ENCODE measurements at regions not wholly inside any gene's neighbourhood (a gene's known extent, or its start where the extent isn't known, plus 50 kb on each side); places are given as distances from the start of the nearest gene placed in this dataset.

DNA sequence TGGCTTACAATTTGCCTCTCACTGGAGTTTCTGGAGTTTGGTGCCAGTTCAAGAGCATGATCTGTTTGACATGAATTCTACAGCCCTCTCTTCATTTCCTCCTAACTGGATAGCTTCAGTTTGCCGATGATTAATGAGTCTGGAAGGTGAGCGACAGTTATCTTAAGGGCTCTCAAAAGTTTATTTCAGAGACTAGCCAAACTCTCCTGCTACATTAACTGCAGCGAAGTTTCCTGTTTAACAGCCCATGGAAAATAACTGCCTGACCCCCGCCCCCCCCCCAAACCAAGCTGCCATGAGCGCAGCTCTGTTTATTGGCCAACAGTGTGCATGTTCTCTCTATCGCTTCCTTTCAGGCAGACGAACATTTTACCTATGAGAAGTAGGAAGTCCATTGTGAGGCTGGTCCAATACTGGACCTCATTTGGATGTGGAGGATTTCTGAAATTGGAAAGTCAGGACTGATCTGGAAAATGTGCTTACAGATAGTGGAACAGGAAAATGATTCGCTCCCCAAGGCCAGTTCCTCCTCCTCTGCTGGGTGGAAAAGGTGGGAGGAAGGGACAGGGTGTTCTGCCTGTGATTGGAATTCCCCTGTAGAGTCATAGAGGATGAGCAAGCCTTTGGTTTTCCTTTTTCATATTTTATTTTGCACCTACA lies 522.2 kb upstream of the JAG1 start:
- 20 to 100% (median 90%) methylated on average over 1 to 6 of the region's 8 CpGs; no CpG with 5 or more reads in 1 of the 10 experiments for WGBS, 10 experiments
- Histone ChIP-seq H3K4me1 (replicated peaks in 1 of 2) (peaks cover 0 to 5% of the 10 kb centered on the region in 2 donors), H3K4me3 (no peak overlapping the region), H3K27ac (no peak overlapping the region)
- ATAC-seq (replicated peaks in 6 of 8), result no peak
- in situ Hi-C loops (cut with MboI; ENCODE audit: low pct_unique_long_range_greater_than_20kb in 2 of 9, low sequenced_read_pairs in 9 of 9, unreplicated experiment in 9 of 9), result no loop called here

DNA sequence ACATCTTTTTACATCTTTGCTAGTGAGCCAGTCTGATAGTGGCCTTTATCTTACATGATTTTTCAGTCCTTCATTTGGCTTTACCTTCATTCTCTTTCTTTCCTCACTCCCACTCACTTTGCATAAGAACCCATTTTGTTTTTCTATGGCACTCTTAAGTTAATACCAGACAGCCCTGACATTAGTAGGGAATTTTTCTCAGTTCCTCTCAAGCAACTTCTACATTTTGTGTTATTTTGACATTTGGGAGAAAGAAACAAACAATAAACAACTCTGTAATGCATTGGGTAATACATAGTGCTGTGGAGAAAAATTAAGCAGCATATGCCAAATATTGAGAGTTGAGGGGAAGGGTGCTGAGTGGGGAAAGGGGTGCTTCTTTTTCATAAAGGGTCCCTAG lies 524.1 kb upstream of the JAG1 start:
- Histone ChIP-seq H3K27ac (no peak overlapping the region), H3K4me1 (replicated peaks in 1 of 2) (peaks cover 0 to 5% of the 10 kb centered on the region in 2 donors), H3K4me3 (no peak overlapping the region)
- no peak for ATAC-seq (replicated peaks in 6 of 8)
- in situ Hi-C loops (cut with MboI; ENCODE audit: low pct_unique_long_range_greater_than_20kb in 2 of 9, low sequenced_read_pairs in 9 of 9, unreplicated experiment in 9 of 9), result no loop called here

DNA sequence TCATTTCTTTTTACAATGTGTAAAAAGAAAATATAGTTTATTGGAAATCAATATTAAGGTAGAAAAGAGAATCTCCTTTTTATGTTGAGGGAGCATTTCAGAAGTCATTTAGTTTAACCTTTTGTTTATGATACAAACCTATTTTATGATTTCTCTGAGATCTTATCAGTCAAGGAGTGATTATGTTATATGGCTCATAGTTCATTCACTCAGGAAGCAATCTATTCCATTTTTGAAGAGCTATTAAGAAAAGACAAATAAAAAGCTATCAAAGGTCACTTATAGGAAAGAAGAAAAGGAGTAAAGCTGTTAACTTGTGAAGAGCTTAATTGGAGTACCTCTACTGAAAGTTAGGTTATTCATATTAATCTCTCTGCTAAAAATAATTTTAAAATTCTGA lies 526.6 kb upstream of the JAG1 start:
- in situ Hi-C loops (cut with MboI; ENCODE audit: low pct_unique_long_range_greater_than_20kb in 2 of 9, low sequenced_read_pairs in 9 of 9, unreplicated experiment in 9 of 9), result no loop called here
- Histone ChIP-seq H3K4me3 (no peak overlapping the region), H3K4me1 (replicated peaks in 1 of 2) (no peaks in the 10 kb centered on the region), H3K27ac (no peak overlapping the region)
- no peak for ATAC-seq (replicated peaks in 6 of 8)

DNA sequence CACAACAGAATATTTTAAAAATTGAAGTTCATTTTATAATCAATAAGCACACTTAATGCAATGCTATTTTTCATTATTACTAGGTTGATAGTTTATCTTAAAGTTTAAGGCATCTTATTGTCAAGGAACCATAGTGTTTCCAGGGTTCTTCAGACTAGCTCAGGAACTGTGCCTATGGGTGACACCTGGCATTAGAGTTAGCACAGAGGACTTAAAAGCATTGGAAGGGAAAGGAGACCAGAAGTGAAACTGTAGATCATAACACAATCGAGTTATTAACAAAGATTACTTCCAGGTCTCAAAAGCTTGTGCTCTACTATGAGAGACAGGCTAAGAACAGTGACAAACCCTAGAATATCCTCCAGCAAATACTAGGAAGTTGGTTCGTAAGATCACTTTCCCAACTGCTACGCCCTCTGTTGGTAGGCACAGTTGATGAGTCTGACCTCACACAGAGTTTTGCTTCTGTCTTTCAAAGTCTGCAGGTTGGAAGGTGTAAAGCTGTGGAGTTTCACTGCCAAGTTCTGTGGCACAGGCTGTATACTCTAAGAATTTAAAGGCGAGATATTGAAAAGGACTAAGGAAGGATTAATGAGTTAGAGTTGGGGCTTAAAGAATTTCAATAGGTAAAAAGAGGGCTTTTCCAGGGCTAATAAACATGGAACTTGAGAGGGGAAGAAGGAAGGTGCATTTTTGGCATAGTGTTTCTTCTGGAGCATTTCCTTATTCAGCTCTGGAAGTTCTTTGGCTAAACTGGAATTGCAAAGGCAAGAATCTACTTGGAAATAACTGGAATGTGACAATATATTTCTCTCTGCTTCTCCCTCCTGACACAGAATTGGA lies 531.3 kb upstream of the JAG1 start:
- Histone ChIP-seq H3K4me3 (no peak overlapping the region), H3K27ac (no peak overlapping the region), H3K4me1 (replicated peaks in 1 of 2) (peaks cover 0 to 2% of the 10 kb centered on the region in 2 donors)
- ATAC-seq (replicated peaks in 6 of 8), result peak; percentile 51 to 90 (median 67)
- in situ Hi-C loops (cut with MboI; ENCODE audit: low pct_unique_long_range_greater_than_20kb in 2 of 9, low sequenced_read_pairs in 9 of 9, unreplicated experiment in 9 of 9), result no loop called here
- WGBS, 10 experiments, result 0 to 70% (median 52%) methylated on average over 1 to 4 of the region's 4 CpGs; no CpG with 5 or more reads in 1 of the 10 experiments

DNA sequence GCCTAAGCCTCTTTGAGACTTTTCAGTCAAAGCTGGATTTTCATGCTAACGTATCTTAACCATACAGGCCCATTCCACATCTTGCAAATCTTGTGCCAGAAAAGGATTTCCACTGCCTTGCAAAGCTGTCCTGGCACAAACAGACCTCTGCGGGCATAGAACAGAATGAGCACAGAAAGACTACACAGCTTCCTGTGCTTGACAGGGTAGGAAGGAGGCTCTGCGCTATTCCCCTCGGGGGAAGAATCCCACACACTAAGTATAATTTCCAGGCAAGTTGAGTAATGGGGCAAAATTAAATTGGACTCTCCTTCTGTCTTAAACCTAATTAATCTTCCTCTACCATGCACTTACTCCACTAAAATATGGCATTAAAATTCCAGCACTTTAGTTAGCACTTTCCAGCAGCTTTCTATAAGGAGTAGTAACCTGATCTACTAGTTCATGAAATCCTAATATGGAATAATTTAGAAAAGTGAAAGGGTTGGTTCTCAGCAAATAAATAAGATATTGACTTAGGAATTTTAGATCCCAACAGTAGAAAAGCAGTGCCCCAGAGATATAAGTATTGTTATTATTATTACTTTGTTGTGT lies 532.1 kb upstream of the JAG1 start:
- ATAC-seq (replicated peaks in 6 of 8), result peak in 1 of 8 experiments; percentile 44
- no peak overlapping the region for H3K4me3 ChIP-seq
- H3K4me1 ChIP-seq (replicated peaks in 1 of 2), result peaks cover 0 to 2% of the 10 kb centered on the region in 2 donors
- WGBS, 10 experiments, result 60 to 100% (median 87%) methylated on average over 1 to 4 of the region's 4 CpGs; no CpG with 5 or more reads in 2 of the 10 experiments
- in situ Hi-C loops (cut with MboI; ENCODE audit: low pct_unique_long_range_greater_than_20kb in 2 of 9, low sequenced_read_pairs in 9 of 9, unreplicated experiment in 9 of 9), result no loop called here
- no peak overlapping the region for H3K27ac ChIP-seq

DNA sequence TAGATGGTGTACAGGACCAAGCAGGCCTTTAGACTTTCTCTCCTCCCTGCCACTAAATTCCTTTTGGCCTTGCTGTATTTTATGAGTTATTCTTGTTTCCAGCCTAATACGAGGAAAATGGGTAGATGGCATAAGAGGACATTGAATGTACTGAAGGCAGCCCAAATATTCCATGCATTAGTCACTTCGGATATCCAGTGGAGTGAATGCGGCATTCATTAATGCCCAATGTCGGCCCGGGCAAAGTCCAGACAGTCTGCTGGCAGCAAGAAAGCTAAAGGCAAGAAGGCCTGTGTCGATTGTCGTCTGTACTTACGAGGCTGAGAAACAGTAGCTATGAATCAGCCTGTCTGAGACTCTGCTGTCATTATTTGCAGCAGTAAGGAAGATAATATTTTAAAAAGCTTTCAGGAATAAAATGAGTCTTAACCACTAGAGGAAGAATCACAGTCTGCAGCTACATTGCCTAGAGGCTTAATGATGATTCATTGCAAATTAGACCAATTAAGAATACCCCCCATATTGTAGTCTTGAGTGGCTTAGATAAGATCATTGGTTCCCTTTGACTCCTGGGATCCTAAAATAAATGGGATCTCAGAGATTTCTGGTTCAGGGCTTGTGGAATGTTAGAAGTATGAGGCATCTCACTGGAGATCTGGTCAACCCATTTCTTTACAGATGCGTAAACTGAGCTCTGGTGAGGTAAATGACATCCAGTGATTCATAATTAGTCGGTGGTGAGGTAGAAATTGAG lies 534.1 kb upstream of the JAG1 start:
- 20 to 94% (median 78%) methylated on average over 2 to 8 of the region's 10 CpGs for WGBS, 10 experiments
- peak in 4 of 8 experiments; percentile 9 to 65 (median 50) for ATAC-seq (replicated peaks in 6 of 8)
- in situ Hi-C loops (cut with MboI; ENCODE audit: low pct_unique_long_range_greater_than_20kb in 2 of 9, low sequenced_read_pairs in 9 of 9, unreplicated experiment in 9 of 9), result no loop called here
- no peak overlapping the region for H3K27ac ChIP-seq
- peaks cover 0 to 2% of the 10 kb centered on the region in 2 donors for H3K4me1 ChIP-seq (replicated peaks in 1 of 2)
- no peak overlapping the region for H3K4me3 ChIP-seq

DNA sequence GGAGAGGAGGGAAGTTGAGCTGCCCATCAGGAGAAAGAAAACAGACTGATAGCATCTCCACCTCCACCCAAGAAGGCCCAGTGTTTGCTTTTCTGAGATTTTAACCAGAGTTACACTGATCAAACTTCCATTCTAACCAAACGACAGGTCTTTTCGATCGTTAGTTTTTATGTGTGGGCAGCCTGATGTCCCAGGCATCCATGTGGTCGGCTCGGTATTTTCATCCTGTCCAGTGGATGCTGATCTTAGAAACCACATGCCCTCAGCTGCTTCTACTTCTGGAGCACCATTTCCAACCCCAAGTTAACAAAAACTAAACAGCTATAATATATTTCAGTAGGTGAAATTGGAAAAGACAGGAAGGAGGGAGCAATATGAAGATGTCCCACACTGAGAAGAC lies 536.8 kb upstream of the JAG1 start:
- Histone ChIP-seq H3K27ac (no peak overlapping the region), H3K4me3 (no peak overlapping the region), H3K4me1 (replicated peaks in 1 of 2) (peaks cover 0 to 2% of the 10 kb centered on the region in 2 donors)
- WGBS, 10 experiments, result 58 to 97% (median 92%) methylated on average over 2 to 5 of the region's 5 CpGs; no CpG with 5 or more reads in 2 of the 10 experiments
- no peak for ATAC-seq (replicated peaks in 6 of 8)
- in situ Hi-C loops (cut with MboI; ENCODE audit: low pct_unique_long_range_greater_than_20kb in 2 of 9, low sequenced_read_pairs in 9 of 9, unreplicated experiment in 9 of 9), result no loop called here

DNA sequence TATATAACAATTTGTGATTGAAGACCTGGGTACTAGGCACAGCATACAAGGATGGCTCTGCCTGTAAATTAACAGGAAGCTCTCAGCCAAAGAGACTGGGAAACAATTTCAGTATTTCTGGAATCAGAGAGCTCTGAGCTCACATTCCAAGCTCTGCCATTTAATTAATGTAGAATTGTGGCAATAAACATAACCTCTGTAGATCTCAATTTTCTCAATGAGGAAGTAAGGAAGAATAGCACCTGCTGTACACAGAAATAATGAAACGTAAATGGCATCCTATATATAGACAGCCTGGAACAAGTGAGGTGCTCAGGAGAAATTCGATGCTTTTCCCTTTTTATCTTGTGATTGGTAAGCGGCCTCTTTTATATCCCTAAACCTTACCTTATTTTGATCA lies 538.5 kb upstream of the JAG1 start:
- 69 to 100% (median 85%) methylated on average over 2 to 3 of the region's 3 CpGs; no CpG with 5 or more reads in 2 of the 10 experiments for WGBS, 10 experiments
- ATAC-seq (replicated peaks in 6 of 8), result no peak
- Histone ChIP-seq H3K4me3 (no peak overlapping the region), H3K27ac (no peak overlapping the region), H3K4me1 (replicated peaks in 1 of 2) (peaks cover 3 to 4% of the 10 kb centered on the region in 2 donors)
- in situ Hi-C loops (cut with MboI; ENCODE audit: low pct_unique_long_range_greater_than_20kb in 2 of 9, low sequenced_read_pairs in 9 of 9, unreplicated experiment in 9 of 9), result no loop called here

DNA sequence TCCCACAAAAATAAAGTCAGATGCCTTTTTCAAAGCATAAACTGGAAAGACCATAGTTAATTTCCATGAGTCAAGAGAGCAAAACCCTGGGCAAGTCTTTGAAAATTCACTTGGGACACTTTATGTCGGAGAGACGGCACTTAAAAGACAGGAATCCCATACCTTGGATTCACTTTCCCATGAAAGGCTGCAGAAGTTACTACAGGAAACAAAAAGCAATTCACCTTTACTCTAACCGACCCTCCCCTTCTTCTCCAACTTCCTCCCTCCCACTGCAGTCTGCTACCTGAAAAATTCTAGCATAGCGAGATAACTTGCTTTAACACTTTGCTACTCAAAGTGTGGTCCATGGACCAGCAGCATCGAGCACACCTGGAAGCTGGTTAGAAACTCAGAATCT lies 539.1 kb upstream of the JAG1 start:
- ATAC-seq (replicated peaks in 6 of 8), result no peak
- H3K27ac ChIP-seq, result no peak overlapping the region
- WGBS, 10 experiments, result 71 to 100% (median 96%) methylated on average over 1 to 5 of the region's 5 CpGs
- no peak overlapping the region for H3K4me3 ChIP-seq
- in situ Hi-C loops (cut with MboI; ENCODE audit: low pct_unique_long_range_greater_than_20kb in 2 of 9, low sequenced_read_pairs in 9 of 9, unreplicated experiment in 9 of 9), result no loop called here
- peaks cover 3 to 5% of the 10 kb centered on the region in 2 donors for H3K4me1 ChIP-seq (replicated peaks in 1 of 2)

DNA sequence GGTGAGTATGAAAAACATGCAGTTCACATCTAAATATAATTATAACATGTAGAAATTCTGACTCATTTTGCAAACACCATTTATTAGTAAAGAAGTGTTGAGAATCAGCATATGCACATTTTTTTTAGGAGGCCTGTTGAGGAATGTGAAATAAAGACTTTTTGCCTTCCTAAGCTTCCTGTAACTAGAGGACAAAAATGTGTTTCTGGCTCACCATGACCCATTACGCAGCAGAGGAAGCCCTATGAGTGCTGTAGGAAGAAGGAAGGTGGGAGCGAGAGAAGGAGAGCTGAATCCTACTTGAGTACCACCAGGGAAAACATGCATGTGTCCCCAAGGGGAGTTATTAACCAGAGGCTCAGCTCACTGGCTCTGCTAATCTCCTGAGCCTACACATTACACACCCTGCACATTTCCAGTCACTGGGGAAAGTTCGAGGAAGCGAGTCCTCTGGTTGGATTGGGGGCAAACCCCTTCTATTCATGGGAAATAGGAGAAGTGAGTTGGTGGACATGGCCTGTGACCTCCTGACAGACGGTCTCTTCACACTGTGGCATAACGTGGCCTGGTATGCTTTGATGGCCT lies 540.5 kb upstream of the JAG1 start:
- in situ Hi-C loops (cut with MboI; ENCODE audit: low pct_unique_long_range_greater_than_20kb in 2 of 9, low sequenced_read_pairs in 9 of 9, unreplicated experiment in 9 of 9), result no loop called here
- Histone ChIP-seq H3K4me1 (replicated peaks in 1 of 2) (peaks cover 3 to 5% of the 10 kb centered on the region in 2 donors), H3K27ac (no peak overlapping the region), H3K4me3 (no peak overlapping the region)
- 23 to 100% (median 88%) methylated on average over 1 to 6 of the region's 6 CpGs for WGBS, 10 experiments
- peak in 3 of 8 experiments; percentile 78 to 87 (median 84) for ATAC-seq (replicated peaks in 6 of 8)

DNA sequence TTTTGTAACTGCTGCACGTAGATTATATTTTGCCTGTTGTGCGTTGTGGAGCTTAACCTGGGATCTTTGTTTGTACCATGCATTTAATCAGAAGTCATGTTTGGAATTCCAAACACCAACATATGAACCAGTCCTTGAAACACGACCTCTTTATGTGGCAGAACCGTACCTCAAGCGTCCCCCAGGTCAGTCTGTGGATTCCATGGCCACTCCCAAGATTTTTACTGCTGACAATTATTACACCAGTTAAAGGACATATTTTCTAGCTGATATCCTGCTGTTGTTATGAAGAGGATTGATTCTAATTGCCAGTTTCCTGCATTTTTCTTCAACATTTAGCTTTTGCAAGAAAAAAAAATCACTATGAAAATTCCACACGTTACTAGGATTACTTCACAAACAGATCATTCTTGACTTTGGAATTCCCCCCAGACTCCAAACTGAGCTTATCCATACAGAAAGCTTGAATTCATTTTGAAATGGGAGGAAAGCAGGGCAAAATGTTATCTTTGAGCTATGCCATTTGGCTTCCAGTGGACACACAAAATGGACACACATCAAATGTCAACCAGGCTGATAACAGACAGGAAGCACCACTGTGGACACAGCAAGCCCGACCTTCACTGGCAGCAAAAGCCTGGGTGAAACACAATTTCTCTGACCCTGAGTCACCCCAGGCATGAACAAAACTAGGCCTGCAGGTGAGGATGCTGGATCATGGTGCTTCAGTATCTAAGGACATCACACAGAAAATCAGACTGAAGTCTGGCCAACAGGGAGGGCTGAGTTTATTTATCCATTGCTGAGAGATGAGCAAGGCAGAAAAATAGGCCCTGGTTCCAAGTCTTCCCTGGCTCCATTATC lies 542.9 kb upstream of the JAG1 start:
- H3K4me3 ChIP-seq, result no peak overlapping the region
- no peak overlapping the region for H3K27ac ChIP-seq
- peaks cover 3 to 5% of the 10 kb centered on the region in 2 donors for H3K4me1 ChIP-seq (replicated peaks in 1 of 2)
- no peak for ATAC-seq (replicated peaks in 6 of 8)
- in situ Hi-C loops (cut with MboI; ENCODE audit: low pct_unique_long_range_greater_than_20kb in 2 of 9, low sequenced_read_pairs in 9 of 9, unreplicated experiment in 9 of 9), result no loop called here
- 73 to 100% (median 87%) methylated on average over 1 to 7 of the region's 7 CpGs for WGBS, 10 experiments

All from motor neuron (in vitro differentiated cells).